Loucy (cell line): ENCODE measurements at regions not wholly inside any gene's neighbourhood (a gene's known extent, or its start where the extent isn't known, plus 50 kb on each side); places are given as distances from the start of the nearest gene placed in this dataset.

Experiments used
- H2AFZ ChIP-seq: fragments of 200-600 bp; sonication (generic); 2 replicates; pipeline ENCODE4 v1.6.0; 2016; ENCODE audit warnings: antibody characterized with exemption, mild to moderate bottlenecking, low read length, moderate library complexity
- H3F3A ChIP-seq: fragments of 200-600 bp; 2 replicates; pipeline ENCODE4 v1.6.0; 2016; ENCODE audit warnings: antibody characterized with exemption, low read depth, mild to moderate bottlenecking
- H3K27me3 ChIP-seq: fragments of 200-600 bp; sonication (generic); 2 replicates; pipeline ENCODE4 v1.6.1; 2014; ENCODE audit warnings: low read length, mild to moderate bottlenecking; ENCODE audit not compliant: insufficient read depth, poor library complexity, severe bottlenecking
- H3K36me3 ChIP-seq: fragments of 200-600 bp; sonication (generic); 2 replicates; pipeline ENCODE4 v1.6.1; 2016; ENCODE audit warnings: low read length; ENCODE audit not compliant: insufficient read depth
- H3K4me1 ChIP-seq: fragments of 200-600 bp; sonication (generic); 2 replicates; pipeline ENCODE4 v1.5.1; 2014; ENCODE audit warnings: low read length, mild to moderate bottlenecking; ENCODE audit not compliant: insufficient read depth, poor library complexity, severe bottlenecking
- H3K4me2 ChIP-seq: fragments of 200-600 bp; sonication (generic); 2 replicates; pipeline ENCODE4 v1.6.0; 2014; ENCODE audit warnings: antibody characterized with exemption, low read length, low read depth, mild to moderate bottlenecking; ENCODE audit not compliant: poor library complexity, severe bottlenecking
- H3K4me3 ChIP-seq: fragments of 200-600 bp; sonication (generic); 2 replicates; pipeline ENCODE4 v1.5.1; 2014; ENCODE audit warnings: low read length, mild to moderate bottlenecking, mixed read lengths; ENCODE audit not compliant: poor library complexity, severe bottlenecking
- H3K79me2 ChIP-seq: fragments of 200-600 bp; sonication (generic); 2 replicates; pipeline ENCODE4 v1.6.1; 2014; ENCODE audit warnings: low read length; ENCODE audit not compliant: insufficient read depth
- H3K9ac ChIP-seq: fragments of 200-600 bp; sonication (generic); 2 replicates; pipeline ENCODE4 v1.6.0; 2014; ENCODE audit warnings: mild to moderate bottlenecking, low read depth, low read length, moderate library complexity; ENCODE audit not compliant: poor library complexity, severe bottlenecking
- H3K9me2 ChIP-seq: fragments of 200-600 bp; sonication (generic); replicated peaks from 2 replicates; pipeline ENCODE4 v1.6.1; 2016; ENCODE audit warnings: low read depth, low read length, mixed read lengths
- H3K9me3 ChIP-seq: fragments of 200-600 bp; sonication (generic); 2 replicates; pipeline ENCODE4 v1.6.1; 2014; ENCODE audit warnings: mild to moderate bottlenecking, antibody characterized with exemption, low read length, low read depth; ENCODE audit not compliant: insufficient read depth
- H4K20me1 ChIP-seq: fragments of 200-600 bp; sonication (generic); 2 replicates; pipeline ENCODE4 v1.6.0; 2014; ENCODE audit warnings: antibody characterized with exemption, low read length, mild to moderate bottlenecking; ENCODE audit not compliant: insufficient read depth, poor library complexity, severe bottlenecking
- EZH2phosphoT487 ChIP-seq: fragments of 200-600 bp; IDR thresholded peaks from 2 replicates; pipeline ENCODE4 v1.6.1; 2018; ENCODE audit warnings: antibody characterized with exemption, mild to moderate bottlenecking, moderate library complexity, borderline replicate concordance
- TF ChIP-seq, protein P1 (sequence below): fragments of 200-600 bp; sonication (generic); conservative IDR thresholded peaks from 2 replicates; pipeline ENCODE4 v1.5.1; 2014; ENCODE audit warnings: mild to moderate bottlenecking, antibody characterized with exemption, low read length

GRCh38 chr3:103711670-103712069 lies 1276.9 kb downstream of the ZPLD1 start:
- Histone ChIP-seq H3K4me2 (no peak overlapping the region), H4K20me1 (no peaks in the 10 kb centered on the region), H2AFZ (no peak overlapping the region)

GRCh38 chr3:103712320-103713008 lies 1277.6 kb downstream of the ZPLD1 start:
- Histone ChIP-seq H3K79me2 (no peaks in the 10 kb centered on the region), H3K9me3 (no peaks in the 10 kb centered on the region), H3K9ac (no peak overlapping the region), H3K4me2 (no peak overlapping the region), H3K4me3 (no peak overlapping the region), H3K36me3 (no peaks in the 10 kb centered on the region), H2AFZ (no peak overlapping the region), H4K20me1 (no peaks in the 10 kb centered on the region), H3F3A (no peaks in the 10 kb centered on the region), H3K9me2 (no peaks in the 10 kb centered on the region), H3K27me3 (no peaks in the 10 kb centered on the region), H3K4me1 (no peaks in the 10 kb centered on the region)
- no peak for TF ChIP-seq EZH2phosphoT487
- TF ChIP-seq, protein P1, sequence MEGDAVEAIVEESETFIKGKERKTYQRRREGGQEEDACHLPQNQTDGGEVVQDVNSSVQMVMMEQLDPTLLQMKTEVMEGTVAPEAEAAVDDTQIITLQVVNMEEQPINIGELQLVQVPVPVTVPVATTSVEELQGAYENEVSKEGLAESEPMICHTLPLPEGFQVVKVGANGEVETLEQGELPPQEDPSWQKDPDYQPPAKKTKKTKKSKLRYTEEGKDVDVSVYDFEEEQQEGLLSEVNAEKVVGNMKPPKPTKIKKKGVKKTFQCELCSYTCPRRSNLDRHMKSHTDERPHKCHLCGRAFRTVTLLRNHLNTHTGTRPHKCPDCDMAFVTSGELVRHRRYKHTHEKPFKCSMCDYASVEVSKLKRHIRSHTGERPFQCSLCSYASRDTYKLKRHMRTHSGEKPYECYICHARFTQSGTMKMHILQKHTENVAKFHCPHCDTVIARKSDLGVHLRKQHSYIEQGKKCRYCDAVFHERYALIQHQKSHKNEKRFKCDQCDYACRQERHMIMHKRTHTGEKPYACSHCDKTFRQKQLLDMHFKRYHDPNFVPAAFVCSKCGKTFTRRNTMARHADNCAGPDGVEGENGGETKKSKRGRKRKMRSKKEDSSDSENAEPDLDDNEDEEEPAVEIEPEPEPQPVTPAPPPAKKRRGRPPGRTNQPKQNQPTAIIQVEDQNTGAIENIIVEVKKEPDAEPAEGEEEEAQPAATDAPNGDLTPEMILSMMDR = no peak

More at GRCh38 chr3:103711670-103712069, 1276.9 kb downstream of the ZPLD1 start:
- H3K36me3 ChIP-seq = no peaks in the 10 kb centered on the region
- H3K9me2 ChIP-seq = no peaks in the 10 kb centered on the region
- H3K4me3 ChIP-seq = no peak overlapping the region
- H3K79me2 ChIP-seq = no peaks in the 10 kb centered on the region
- H3K27me3 ChIP-seq = no peaks in the 10 kb centered on the region
- H3K4me1 ChIP-seq = no peaks in the 10 kb centered on the region
- H3K9me3 ChIP-seq = no peaks in the 10 kb centered on the region
- TF ChIP-seq, protein P1 = no peak
- no peak for TF ChIP-seq EZH2phosphoT487
- no peaks in the 10 kb centered on the region for H3F3A ChIP-seq
- H3K9ac ChIP-seq = no peak overlapping the region

- Histone ChIP-seq H2AFZ (no peak overlapping the region), H3K9ac (no peak overlapping the region), H3F3A (no peaks in the 10 kb centered on the region), H3K4me2 (no peak overlapping the region), H3K27me3 (no peaks in the 10 kb centered on the region), H3K4me3 (no peak overlapping the region), H3K36me3 (no peaks in the 10 kb centered on the region), H4K20me1 (no peaks in the 10 kb centered on the region), H3K79me2 (no peaks in the 10 kb centered on the region), H3K9me3 (no peaks in the 10 kb centered on the region), H3K4me1 (no peaks in the 10 kb centered on the region), H3K9me2 (no peaks in the 10 kb centered on the region)
- TF ChIP-seq, protein P1 = no peak
Observed at GRCh38 chr3:103729547-103729946, 1294.7 kb downstream of the ZPLD1 start.
